ENCODE measurements at regions not wholly inside any gene's neighbourhood (a gene's known extent, or its start where the extent isn't known, plus 50 kb on each side); places are given as distances from the start of the nearest gene placed in this dataset.

DNA sequence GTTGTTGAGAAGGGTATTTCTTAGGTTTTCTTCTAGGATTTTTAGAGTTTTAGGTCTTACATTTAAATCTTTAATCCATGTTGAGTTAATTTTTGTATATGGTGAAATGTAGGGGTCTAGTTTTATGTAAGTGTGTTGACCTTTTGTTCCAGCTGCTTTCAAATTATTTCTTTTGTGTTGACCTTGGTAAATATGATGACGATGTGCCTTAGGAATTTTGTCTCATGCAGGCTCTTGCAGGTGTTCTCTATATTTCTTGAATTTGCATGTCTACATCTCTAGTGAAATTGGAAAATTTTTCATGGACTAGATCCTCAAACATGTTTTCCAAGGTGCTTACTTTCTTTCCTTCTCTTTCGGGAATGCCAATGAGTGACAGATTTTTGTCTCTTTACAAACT lies 1609.3 kb upstream of the ZEB2 start:
- no peak overlapping the region for H3K23ac ChIP-seq (ENCODE audit: low read length in 2 of 2)
- WGBS = 100% methylated on average over 1 of the region's 2 CpGs

GRCh38 chr2:146128216-146128615 lies 1608.3 kb upstream of the ZEB2 start:
- no peak overlapping the region for H2BK120ac ChIP-seq (ENCODE audit: low read depth, low read length)
- no peak overlapping the region for H3K18ac ChIP-seq (ENCODE audit: low read depth in 1 of 2, low read length in 2 of 2)
- no peaks in the 10 kb centered on the region for H3K9me3 ChIP-seq (ENCODE audit: control insufficient read depth, low read length)
- no peaks in the 10 kb centered on the region for H3K36me3 ChIP-seq (ENCODE audit: control insufficient read depth in 1 of 2, insufficient read depth in 2 of 2, low read depth in 1 of 2, low read length in 2 of 2)
- no peak overlapping the region for H3K9ac ChIP-seq (ENCODE audit: low read length)
- H3K14ac ChIP-seq (ENCODE audit: low read length in 2 of 2) = no peak overlapping the region
- no peak overlapping the region for H2AK5ac ChIP-seq (ENCODE audit: low read length, severe bottlenecking)
- no peak overlapping the region for H3K4ac ChIP-seq (ENCODE audit: low read depth in 1 of 2, low read length in 2 of 2)
- no peaks in the 10 kb centered on the region for H3K27me3 ChIP-seq (ENCODE audit: control insufficient read depth in 1 of 2, insufficient read depth in 1 of 2, low read length in 2 of 2)
- no peak overlapping the region for H2BK5ac ChIP-seq (ENCODE audit: low read depth, low read length, poor library complexity, severe bottlenecking)
- H3K4me1 ChIP-seq (ENCODE audit: control insufficient read depth, insufficient read depth, low read depth, low read length) = no peaks in the 10 kb centered on the region
- H3K4me2 ChIP-seq (ENCODE audit: low read length, poor library complexity, severe bottlenecking) = no peak overlapping the region
- H3K27ac ChIP-seq (ENCODE audit: low read length, poor library complexity, severe bottlenecking) = no peak overlapping the region
- H2BK15ac ChIP-seq (ENCODE audit: low read depth, poor library complexity, severe bottlenecking) = no peak overlapping the region
- WGBS = no CpG with 5 or more reads among the region's 3 CpGs
- no peak overlapping the region for H3K23ac ChIP-seq (ENCODE audit: low read length in 2 of 2)
- DNase-seq = no peak
- H4K91ac ChIP-seq (ENCODE audit: low read length) = no peak overlapping the region
- H3K79me1 ChIP-seq (replicated peaks; ENCODE audit: low read length, poor library complexity, severe bottlenecking) = no peaks in the 10 kb centered on the region
- H2AFZ ChIP-seq (ENCODE audit: low read depth, low read length) = no peak overlapping the region
- H4K8ac ChIP-seq (ENCODE audit: low read length) = no peak overlapping the region
- H3K4me3 ChIP-seq (ENCODE audit: insufficient read depth in 1 of 2, low read depth in 1 of 2, low read length in 2 of 2) = no peak overlapping the region
- H2BK12ac ChIP-seq (ENCODE audit: low read length in 2 of 2) = no peak overlapping the region

More for the DNA sequence above, 1609.3 kb upstream of the ZEB2 start:
- H3K9ac ChIP-seq (ENCODE audit: low read length) = no peak overlapping the region
- no peak overlapping the region for H3K14ac ChIP-seq (ENCODE audit: low read length in 2 of 2)
- H3K4me3 ChIP-seq (ENCODE audit: insufficient read depth in 1 of 2, low read depth in 1 of 2, low read length in 2 of 2) = no peak overlapping the region
- H2BK5ac ChIP-seq (ENCODE audit: low read depth, low read length, poor library complexity, severe bottlenecking) = no peak overlapping the region
- H2AFZ ChIP-seq (ENCODE audit: low read depth, low read length) = no peak overlapping the region
- no peak overlapping the region for H3K27ac ChIP-seq (ENCODE audit: low read length, poor library complexity, severe bottlenecking)
- no peaks in the 10 kb centered on the region for H3K9me3 ChIP-seq (ENCODE audit: control insufficient read depth, low read length)
- no peak overlapping the region for H4K8ac ChIP-seq (ENCODE audit: low read length)
- H2BK15ac ChIP-seq (ENCODE audit: low read depth, poor library complexity, severe bottlenecking) = no peak overlapping the region
- no peak overlapping the region for H2BK12ac ChIP-seq (ENCODE audit: low read length in 2 of 2)
- H3K4me2 ChIP-seq (ENCODE audit: low read length, poor library complexity, severe bottlenecking) = no peak overlapping the region
- no peaks in the 10 kb centered on the region for H3K79me1 ChIP-seq (replicated peaks; ENCODE audit: low read length, poor library complexity, severe bottlenecking)
- H3K4ac ChIP-seq (ENCODE audit: low read depth in 1 of 2, low read length in 2 of 2) = no peak overlapping the region
- H2AK5ac ChIP-seq (ENCODE audit: low read length, severe bottlenecking) = no peak overlapping the region
- H2BK120ac ChIP-seq (ENCODE audit: low read depth, low read length) = no peak overlapping the region
- H3K18ac ChIP-seq (ENCODE audit: low read depth in 1 of 2, low read length in 2 of 2) = no peak overlapping the region
- no peaks in the 10 kb centered on the region for H3K36me3 ChIP-seq (ENCODE audit: control insufficient read depth in 1 of 2, insufficient read depth in 2 of 2, low read depth in 1 of 2, low read length in 2 of 2)
- no peaks in the 10 kb centered on the region for H3K4me1 ChIP-seq (ENCODE audit: control insufficient read depth, insufficient read depth, low read depth, low read length)
- DNase-seq = no peak
- H4K91ac ChIP-seq (ENCODE audit: low read length) = no peak overlapping the region
- no peaks in the 10 kb centered on the region for H3K27me3 ChIP-seq (ENCODE audit: control insufficient read depth in 1 of 2, insufficient read depth in 1 of 2, low read length in 2 of 2)

DNA sequence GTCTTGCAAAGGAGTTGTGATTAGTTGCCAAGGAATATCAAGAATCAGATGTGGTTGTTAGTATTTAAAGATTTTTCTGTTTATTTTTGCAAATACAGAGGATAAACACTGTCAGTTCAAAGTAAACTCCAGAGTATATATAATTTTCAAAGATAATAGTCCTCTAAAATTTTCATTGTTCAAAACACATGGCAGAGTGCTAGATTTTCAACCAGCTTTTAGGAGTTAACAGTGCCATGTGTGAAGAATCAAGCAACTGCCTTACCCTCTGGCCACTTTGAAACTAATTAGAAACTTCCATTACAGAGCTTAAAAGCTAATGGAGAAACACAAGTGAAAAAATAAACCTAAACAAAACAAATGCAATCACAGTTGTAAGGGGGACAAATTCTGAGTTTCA lies 1605.6 kb upstream of the ZEB2 start:
- no peaks in the 10 kb centered on the region for H3K27me3 ChIP-seq (ENCODE audit: control insufficient read depth in 1 of 2, insufficient read depth in 1 of 2, low read length in 2 of 2)
- no peaks in the 10 kb centered on the region for H3K9me3 ChIP-seq (ENCODE audit: control insufficient read depth, low read length)
- H3K36me3 ChIP-seq (ENCODE audit: control insufficient read depth in 1 of 2, insufficient read depth in 2 of 2, low read depth in 1 of 2, low read length in 2 of 2) = no peaks in the 10 kb centered on the region
- no peak overlapping the region for H3K9ac ChIP-seq (ENCODE audit: low read length)
- no peak overlapping the region for H3K27ac ChIP-seq (ENCODE audit: low read length, poor library complexity, severe bottlenecking)
- no peaks in the 10 kb centered on the region for H3K4me1 ChIP-seq (ENCODE audit: control insufficient read depth, insufficient read depth, low read depth, low read length)
- no peak overlapping the region for H2BK5ac ChIP-seq (ENCODE audit: low read depth, low read length, poor library complexity, severe bottlenecking)
- H4K8ac ChIP-seq (ENCODE audit: low read length) = no peak overlapping the region
- no peak overlapping the region for H4K91ac ChIP-seq (ENCODE audit: low read length)
- no peak overlapping the region for H2AFZ ChIP-seq (ENCODE audit: low read depth, low read length)
- no peak overlapping the region for H2BK120ac ChIP-seq (ENCODE audit: low read depth, low read length)
- no peak overlapping the region for H3K23ac ChIP-seq (ENCODE audit: low read length in 2 of 2)
- H3K18ac ChIP-seq (ENCODE audit: low read depth in 1 of 2, low read length in 2 of 2) = no peak overlapping the region
- no peak overlapping the region for H2BK15ac ChIP-seq (ENCODE audit: low read depth, poor library complexity, severe bottlenecking)
- no peak overlapping the region for H3K14ac ChIP-seq (ENCODE audit: low read length in 2 of 2)
- H3K4ac ChIP-seq (ENCODE audit: low read depth in 1 of 2, low read length in 2 of 2) = no peak overlapping the region
- no peak overlapping the region for H2BK12ac ChIP-seq (ENCODE audit: low read length in 2 of 2)
- H3K79me1 ChIP-seq (replicated peaks; ENCODE audit: low read length, poor library complexity, severe bottlenecking) = no peaks in the 10 kb centered on the region
- no peak overlapping the region for H3K4me3 ChIP-seq (ENCODE audit: insufficient read depth in 1 of 2, low read depth in 1 of 2, low read length in 2 of 2)
- no peak overlapping the region for H2AK5ac ChIP-seq (ENCODE audit: low read length, severe bottlenecking)
- no peak for DNase-seq
- H3K4me2 ChIP-seq (ENCODE audit: low read length, poor library complexity, severe bottlenecking) = no peak overlapping the region

DNA sequence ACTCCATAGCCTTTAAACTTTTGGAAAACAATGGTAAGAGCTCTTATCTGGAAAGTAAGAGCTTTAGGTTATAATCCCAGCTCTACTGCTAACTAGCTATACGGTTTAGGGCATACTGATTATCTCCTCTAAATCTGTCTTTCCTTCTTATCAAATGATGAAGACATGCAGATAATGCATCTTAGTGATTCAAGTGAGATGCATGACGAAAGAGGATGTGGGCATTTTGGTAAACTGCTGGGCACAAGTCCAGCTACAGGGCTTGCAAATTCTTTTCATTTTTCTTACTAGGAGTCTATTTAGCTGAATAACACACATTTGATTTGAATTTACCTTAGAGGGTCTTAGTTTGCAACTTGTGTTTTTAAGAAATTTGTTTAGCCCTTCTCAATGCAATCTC lies 1604.8 kb upstream of the ZEB2 start:
- H3K23ac ChIP-seq (ENCODE audit: low read length in 2 of 2) = no peak overlapping the region
- no peak overlapping the region for H3K4me3 ChIP-seq (ENCODE audit: insufficient read depth in 1 of 2, low read depth in 1 of 2, low read length in 2 of 2)
- no peaks in the 10 kb centered on the region for H3K79me1 ChIP-seq (replicated peaks; ENCODE audit: low read length, poor library complexity, severe bottlenecking)
- no peaks in the 10 kb centered on the region for H3K9me3 ChIP-seq (ENCODE audit: control insufficient read depth, low read length)
- H4K91ac ChIP-seq (ENCODE audit: low read length) = no peak overlapping the region
- no peak overlapping the region for H2BK120ac ChIP-seq (ENCODE audit: low read depth, low read length)
- H3K36me3 ChIP-seq (ENCODE audit: control insufficient read depth in 1 of 2, insufficient read depth in 2 of 2, low read depth in 1 of 2, low read length in 2 of 2) = no peaks in the 10 kb centered on the region
- no peak overlapping the region for H3K14ac ChIP-seq (ENCODE audit: low read length in 2 of 2)
- no peak overlapping the region for H3K4me2 ChIP-seq (ENCODE audit: low read length, poor library complexity, severe bottlenecking)
- no peak overlapping the region for H2BK15ac ChIP-seq (ENCODE audit: low read depth, poor library complexity, severe bottlenecking)
- no peak overlapping the region for H2BK5ac ChIP-seq (ENCODE audit: low read depth, low read length, poor library complexity, severe bottlenecking)
- WGBS = no CpG with 5 or more reads among the region's 2 CpGs
- no peak overlapping the region for H3K4ac ChIP-seq (ENCODE audit: low read depth in 1 of 2, low read length in 2 of 2)
- H3K27ac ChIP-seq (ENCODE audit: low read length, poor library complexity, severe bottlenecking) = no peak overlapping the region
- no peak overlapping the region for H2AFZ ChIP-seq (ENCODE audit: low read depth, low read length)
- no peaks in the 10 kb centered on the region for H3K27me3 ChIP-seq (ENCODE audit: control insufficient read depth in 1 of 2, insufficient read depth in 1 of 2, low read length in 2 of 2)
- H2AK5ac ChIP-seq (ENCODE audit: low read length, severe bottlenecking) = no peak overlapping the region
- no peak overlapping the region for H3K9ac ChIP-seq (ENCODE audit: low read length)
- peak; percentile 16 for DNase-seq
- no peaks in the 10 kb centered on the region for H3K4me1 ChIP-seq (ENCODE audit: control insufficient read depth, insufficient read depth, low read depth, low read length)
- H3K18ac ChIP-seq (ENCODE audit: low read depth in 1 of 2, low read length in 2 of 2) = no peak overlapping the region
- no peak overlapping the region for H2BK12ac ChIP-seq (ENCODE audit: low read length in 2 of 2)
- no peak overlapping the region for H4K8ac ChIP-seq (ENCODE audit: low read length)
